Parathyroid adenoma (tissue), 2 donors: ENCODE measurements at regions not wholly inside any gene's neighbourhood (a gene's known extent, or its start where the extent isn't known, plus 50 kb on each side); places are given as distances from the start of the nearest gene placed in this dataset.

Experiments
- H2AFZ ChIP-seq: fragments of 300-600 bp; sonication (generic); one replicate; pipeline ENCODE4 v1.7.0; 2017; ENCODE audit warnings: antibody characterized with exemption, mild to moderate bottlenecking
- H3K27ac ChIP-seq: fragments of 300-600 bp; sonication (generic); one replicate; pipeline ENCODE4 v1.7.0; 2017
- H3K27me3 ChIP-seq: fragments of 300-600 bp; sonication (generic); one replicate; pipeline ENCODE4 v1.7.0; 2017; ENCODE audit warnings: low read length; ENCODE audit not compliant: control insufficient read depth, insufficient read depth
- H3K36me3 ChIP-seq: fragments of 300-600 bp; sonication (generic); one replicate; pipeline ENCODE4 v1.7.0; 2017; ENCODE audit warnings: low read length; ENCODE audit not compliant: control insufficient read depth, insufficient read depth
- H3K4me1 ChIP-seq: fragments of 300-600 bp; sonication (generic); one replicate; pipeline ENCODE4 v1.7.0; 2017; ENCODE audit warnings: control low read depth
- H3K4me2 ChIP-seq: fragments of 300-600 bp; sonication (generic); one replicate; pipeline ENCODE4 v1.7.0; 2017; ENCODE audit warnings: low read length
- H3K4me3 ChIP-seq: fragments of 300-600 bp; sonication (generic); one replicate; pipeline ENCODE4 v1.7.0; 2017; ENCODE audit warnings: low read depth, low read length
- H3K79me2 ChIP-seq: fragments of 300-600 bp; sonication (generic); one replicate; pipeline ENCODE4 v1.7.0; 2017; ENCODE audit warnings: control low read depth
- H3K9ac ChIP-seq: fragments of 300-600 bp; sonication (generic); one replicate; pipeline ENCODE4 v1.7.0; 2017; ENCODE audit warnings: mild to moderate bottlenecking
- H3K9me3 ChIP-seq: fragments of 300-600 bp; sonication (generic); one replicate; pipeline ENCODE4 v1.7.0; 2017; ENCODE audit warnings: low read length; ENCODE audit not compliant: control insufficient read depth
- TF ChIP-seq, protein P1 (sequence below): fragments of 300-600 bp; sonication (generic); IDR thresholded peaks from one replicate; pipeline ENCODE4 v1.7.0; 2017; ENCODE audit warnings: antibody characterized with exemption, mild to moderate bottlenecking
- donor health status: primary hyperparathyroidism.

DNA sequence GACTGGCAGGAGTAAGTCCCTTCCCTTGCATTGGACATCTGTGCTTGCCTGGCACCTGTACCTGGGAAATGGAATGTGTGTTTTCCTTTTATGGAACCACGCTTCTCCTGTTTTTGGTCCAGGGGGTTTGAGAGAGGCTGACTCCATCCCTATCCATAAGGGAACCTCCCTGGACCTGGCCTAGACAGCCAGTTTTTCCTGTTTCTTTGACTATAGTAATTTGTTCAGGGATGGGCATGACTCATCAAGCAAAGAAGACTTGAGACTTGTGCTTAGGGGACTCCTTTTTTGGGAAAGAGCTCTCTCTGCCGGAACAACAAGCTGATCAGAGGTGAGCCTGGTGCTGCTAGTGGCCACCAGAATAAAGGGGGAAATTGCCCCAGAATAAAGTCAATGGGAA is 393.8 kb downstream of the CDH26 start:
- H2AFZ ChIP-seq = no peak overlapping the region
- TF ChIP-seq, protein P1, sequence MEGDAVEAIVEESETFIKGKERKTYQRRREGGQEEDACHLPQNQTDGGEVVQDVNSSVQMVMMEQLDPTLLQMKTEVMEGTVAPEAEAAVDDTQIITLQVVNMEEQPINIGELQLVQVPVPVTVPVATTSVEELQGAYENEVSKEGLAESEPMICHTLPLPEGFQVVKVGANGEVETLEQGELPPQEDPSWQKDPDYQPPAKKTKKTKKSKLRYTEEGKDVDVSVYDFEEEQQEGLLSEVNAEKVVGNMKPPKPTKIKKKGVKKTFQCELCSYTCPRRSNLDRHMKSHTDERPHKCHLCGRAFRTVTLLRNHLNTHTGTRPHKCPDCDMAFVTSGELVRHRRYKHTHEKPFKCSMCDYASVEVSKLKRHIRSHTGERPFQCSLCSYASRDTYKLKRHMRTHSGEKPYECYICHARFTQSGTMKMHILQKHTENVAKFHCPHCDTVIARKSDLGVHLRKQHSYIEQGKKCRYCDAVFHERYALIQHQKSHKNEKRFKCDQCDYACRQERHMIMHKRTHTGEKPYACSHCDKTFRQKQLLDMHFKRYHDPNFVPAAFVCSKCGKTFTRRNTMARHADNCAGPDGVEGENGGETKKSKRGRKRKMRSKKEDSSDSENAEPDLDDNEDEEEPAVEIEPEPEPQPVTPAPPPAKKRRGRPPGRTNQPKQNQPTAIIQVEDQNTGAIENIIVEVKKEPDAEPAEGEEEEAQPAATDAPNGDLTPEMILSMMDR = no peak
- H3K79me2 ChIP-seq = peaks cover 4% of the 10 kb centered on the region

GRCh38 chr20:60352596-60352995 is 394.4 kb downstream of the CDH26 start:
- TF ChIP-seq, protein P1 = no peak
- no peaks in the 10 kb centered on the region for H3K4me1 ChIP-seq
- no peak overlapping the region for H2AFZ ChIP-seq
- H3K27me3 ChIP-seq = no peaks in the 10 kb centered on the region
- H3K9me3 ChIP-seq = no peaks in the 10 kb centered on the region
- H3K4me3 ChIP-seq = no peak overlapping the region
- H3K79me2 ChIP-seq = peaks cover 4% of the 10 kb centered on the region
- H3K36me3 ChIP-seq = no peaks in the 10 kb centered on the region
- H3K4me2 ChIP-seq = no peak overlapping the region
- H3K9ac ChIP-seq = no peak overlapping the region
- no peak overlapping the region for H3K27ac ChIP-seq

More for the DNA sequence above, 393.8 kb downstream of the CDH26 start:
- Histone ChIP-seq H3K4me1 (no peaks in the 10 kb centered on the region), H3K9me3 (no peaks in the 10 kb centered on the region), H3K36me3 (no peaks in the 10 kb centered on the region), H3K27ac (no peak overlapping the region), H3K4me2 (no peak overlapping the region), H3K4me3 (no peak overlapping the region), H3K27me3 (no peaks in the 10 kb centered on the region), H3K9ac (no peak overlapping the region)

- H3K79me2 ChIP-seq = peaks cover 4% of the 10 kb centered on the region
- TF ChIP-seq, protein P1 = no peak
- H3K27ac ChIP-seq = no peak overlapping the region
- H3K9me3 ChIP-seq = no peaks in the 10 kb centered on the region
- H3K9ac ChIP-seq = no peak overlapping the region
- no peak overlapping the region for H3K4me3 ChIP-seq
- no peak overlapping the region for H3K4me2 ChIP-seq
- no peaks in the 10 kb centered on the region for H3K27me3 ChIP-seq
- no peaks in the 10 kb centered on the region for H3K36me3 ChIP-seq
- no peak overlapping the region for H2AFZ ChIP-seq
- H3K4me1 ChIP-seq = no peaks in the 10 kb centered on the region
These were observed 395.9 kb downstream of the CDH26 start for GRCh38 chr20:60354024-60354580.

GRCh38 chr20:60358101-60358500 is 399.9 kb downstream of the CDH26 start:
- no peaks in the 10 kb centered on the region for H3K36me3 ChIP-seq
- TF ChIP-seq, protein P1 = no peak
- H3K4me3 ChIP-seq = no peak overlapping the region
- no peaks in the 10 kb centered on the region for H3K9me3 ChIP-seq
- no peaks in the 10 kb centered on the region for H3K4me1 ChIP-seq
- no peak overlapping the region for H3K9ac ChIP-seq
- H3K4me2 ChIP-seq = no peak overlapping the region
- H2AFZ ChIP-seq = no peak overlapping the region
- no peaks in the 10 kb centered on the region for H3K27me3 ChIP-seq
- H3K79me2 ChIP-seq = no peaks in the 10 kb centered on the region
- no peak overlapping the region for H3K27ac ChIP-seq

GRCh38 chr20:60359010-60359409 is 400.8 kb downstream of the CDH26 start:
- no peak overlapping the region for H3K9ac ChIP-seq
- H3K79me2 ChIP-seq = no peaks in the 10 kb centered on the region
- H3K9me3 ChIP-seq = no peaks in the 10 kb centered on the region
- TF ChIP-seq, protein P1 = no peak
- no peak overlapping the region for H2AFZ ChIP-seq
- no peak overlapping the region for H3K4me3 ChIP-seq
- no peak overlapping the region for H3K27ac ChIP-seq
- no peaks in the 10 kb centered on the region for H3K4me1 ChIP-seq
- H3K4me2 ChIP-seq = no peak overlapping the region
- H3K27me3 ChIP-seq = no peaks in the 10 kb centered on the region
- no peaks in the 10 kb centered on the region for H3K36me3 ChIP-seq
